Endodermal cell (in vitro differentiated cells): ENCODE measurements at regions not wholly inside any gene's neighbourhood (a gene's known extent, or its start where the extent isn't known, plus 50 kb on each side); places are given as distances from the start of the nearest gene placed in this dataset.

Experiments used
- DNase-seq: peaks from one replicate; pipeline ENCODE4 v3.0.0-alpha.2; 2017
- H3K27ac ChIP-seq: 2 replicates; pipeline ENCODE4 v1.5.1; 2013; ENCODE audit warnings: mild to moderate bottlenecking, low read depth, low read length, moderate library complexity
- H3K27me3 ChIP-seq: 2 replicates; pipeline ENCODE4 v1.6.1; 2013; ENCODE audit warnings: mild to moderate bottlenecking, low read length, moderate library complexity; ENCODE audit not compliant: insufficient read depth, control insufficient read depth, poor library complexity, severe bottlenecking
- H3K36me3 ChIP-seq: 2 replicates; pipeline ENCODE4 v1.7.0; 2013; ENCODE audit warnings: mild to moderate bottlenecking, low read length, moderate library complexity; ENCODE audit not compliant: control insufficient read depth, insufficient read depth
- H3K4me1 ChIP-seq: one replicate; pipeline ENCODE4 v1.7.0; 2013; ENCODE audit warnings: low read length; ENCODE audit not compliant: control insufficient read depth, insufficient read depth
- H3K4me3 ChIP-seq: 2 replicates; pipeline ENCODE4 v1.5.1; 2013; ENCODE audit warnings: mild to moderate bottlenecking, low read length, moderate library complexity
- H3K9ac ChIP-seq: 2 replicates; pipeline ENCODE4 v1.6.1; 2013; ENCODE audit warnings: mild to moderate bottlenecking, low read length, moderate library complexity; ENCODE audit not compliant: poor library complexity, severe bottlenecking; ENCODE audit errors: extremely low read depth
- H3K9me3 ChIP-seq: 2 replicates; pipeline ENCODE4 v1.6.1; 2013; ENCODE audit warnings: mild to moderate bottlenecking, low read length, moderate library complexity; ENCODE audit not compliant: control insufficient read depth
- H3K27ac Mint-ChIP-seq: 2 replicates; pipeline ENCODE4 v1.8.0; 2020; ENCODE audit warnings: mixed read lengths
- H3K27me3 Mint-ChIP-seq: 2 replicates; pipeline ENCODE4 v1.8.0; 2021; ENCODE audit warnings: mild to moderate bottlenecking, mixed read lengths; ENCODE audit not compliant: insufficient read depth
- H3K36me3 Mint-ChIP-seq: 2 replicates; pipeline ENCODE4 v1.8.0; 2020; ENCODE audit warnings: low read depth, mixed read lengths
- H3K4me1 Mint-ChIP-seq: 2 replicates; pipeline ENCODE4 v1.8.0; 2020; ENCODE audit warnings: mixed read lengths
- H3K4me3 Mint-ChIP-seq: 2 replicates; pipeline ENCODE4 v1.8.0; 2020; ENCODE audit warnings: mild to moderate bottlenecking, moderate library complexity, mixed read lengths
- H3K9me3 Mint-ChIP-seq: 2 replicates; pipeline ENCODE4 v1.8.0; 2020; ENCODE audit warnings: mild to moderate bottlenecking, mixed read lengths
- CTCF ChIP-seq: fragments of 200-600 bp; sonication (generic); conservative IDR thresholded peaks from 2 replicates; pipeline ENCODE4 v1.5.0; 2021; ENCODE audit warnings: antibody characterized with exemption, mild to moderate bottlenecking
- WGBS, 2 experiments: methylation state at CpG; one replicate each; pipeline versions ENCODE4 v1.1.5 to v1.1.7; 2013; ENCODE audit warnings: missing lambda C conversion rate in 2 of 2, mixed read lengths in 1 of 2; ENCODE audit not compliant: insufficient coverage in 1 of 2, insufficient read length in 1 of 2; 5-methylcytosine and 5-hydroxymethylcytosine counted together

GRCh38 chr21:16534408-16535101 is 804.8 kb downstream of the USP25 start:
- H3K9me3 ChIP-seq: peaks cover 9% of the 10 kb centered on the region
- peak overlapping the region; percentile 54 for H3K27ac ChIP-seq
- no peak overlapping the region for H3K9ac ChIP-seq
- Mint-ChIP-seq H3K4me1 (peaks cover 10% of the 10 kb centered on the region), H3K36me3 (no peaks in the 10 kb centered on the region), H3K27ac (no peak overlapping the region), H3K27me3 (no peaks in the 10 kb centered on the region), H3K9me3 (peaks cover 7% of the 10 kb centered on the region), H3K4me3 (no peak overlapping the region)
- 86 to 91% methylated on average over 8 to 11 of the region's 11 CpGs for WGBS, 2 experiments
- no peaks in the 10 kb centered on the region for H3K36me3 ChIP-seq
- no peaks in the 10 kb centered on the region for H3K27me3 ChIP-seq
- DNase-seq: no peak
- peaks cover 2% of the 10 kb centered on the region for H3K4me1 ChIP-seq
- H3K4me3 ChIP-seq: no peak overlapping the region
- peak; percentile 30 for TF ChIP-seq CTCF

DNA sequence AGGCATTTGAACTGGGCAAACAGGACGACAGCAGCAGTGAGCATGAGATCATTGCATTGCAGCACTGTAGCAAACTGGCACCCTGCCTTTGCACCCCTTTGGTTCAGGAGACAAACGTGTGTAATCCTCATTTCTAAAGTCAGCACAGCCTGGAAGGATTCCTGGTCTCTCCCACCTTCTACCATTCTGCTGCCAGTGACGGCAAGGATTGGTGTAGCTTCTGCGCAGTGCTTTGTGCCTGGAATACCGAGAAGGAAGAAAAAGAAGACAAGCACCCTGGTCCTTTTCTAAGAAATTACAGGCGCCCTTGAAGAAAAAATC is 805.3 kb downstream of the USP25 start:
- no peaks in the 10 kb centered on the region for H3K36me3 ChIP-seq
- Mint-ChIP-seq H3K4me1 (peaks cover 10% of the 10 kb centered on the region), H3K27me3 (no peaks in the 10 kb centered on the region), H3K27ac (no peak overlapping the region), H3K9me3 (peaks cover 7% of the 10 kb centered on the region), H3K4me3 (no peak overlapping the region), H3K36me3 (no peaks in the 10 kb centered on the region)
- TF ChIP-seq CTCF: no peak
- 65 to 89% methylated on average over 2 to 6 of the region's 6 CpGs for WGBS, 2 experiments
- H3K4me3 ChIP-seq: no peak overlapping the region
- H3K9ac ChIP-seq: no peak overlapping the region
- H3K4me1 ChIP-seq: peaks cover 2% of the 10 kb centered on the region
- DNase-seq: no peak
- H3K27ac ChIP-seq: peak overlapping the region; percentile 67
- no peaks in the 10 kb centered on the region for H3K27me3 ChIP-seq
- peaks cover 9% of the 10 kb centered on the region for H3K9me3 ChIP-seq

GRCh38 chr21:16535626-16536025 is 805.8 kb downstream of the USP25 start:
- Mint-ChIP-seq H3K27ac (no peak overlapping the region), H3K9me3 (peaks cover 7% of the 10 kb centered on the region), H3K36me3 (no peaks in the 10 kb centered on the region), H3K27me3 (no peaks in the 10 kb centered on the region), H3K4me1 (peaks cover 10% of the 10 kb centered on the region), H3K4me3 (no peak overlapping the region)
- no peak for TF ChIP-seq CTCF
- no CpG with 5 or more reads among the region's 1 CpG for WGBS, 2 experiments
- Histone ChIP-seq H3K27me3 (no peaks in the 10 kb centered on the region), H3K9ac (no peak overlapping the region), H3K4me1 (peaks cover 2% of the 10 kb centered on the region), H3K4me3 (no peak overlapping the region), H3K27ac (no peak overlapping the region), H3K36me3 (no peaks in the 10 kb centered on the region), H3K9me3 (peaks cover 8% of the 10 kb centered on the region)
- no peak for DNase-seq
